Activated CD4-positive, alpha-beta T cell treated with anti-CD3 and anti-CD28 coated beads, Interleukin-2, Interleukin-6, amounts not matched to agents 100 ng/mL and 50 ng/mL, durations not matched to agents 16 hours and 8 hours (primary cell): ENCODE measurements at regions not wholly inside any gene's neighbourhood (a gene's known extent, or its start where the extent isn't known, plus 50 kb on each side); places are given as distances from the start of the nearest gene placed in this dataset.
"Not testable (repeated sequence)": the region's sequence is repeated elsewhere in the genome, so short reads cannot be mapped to it uniquely, and the experiment has no call there.

ENCODE experiments used
- DNase-seq: peaks from one replicate; pipeline ENCODE4 v3.0.0-alpha.2; 2020

DNA sequence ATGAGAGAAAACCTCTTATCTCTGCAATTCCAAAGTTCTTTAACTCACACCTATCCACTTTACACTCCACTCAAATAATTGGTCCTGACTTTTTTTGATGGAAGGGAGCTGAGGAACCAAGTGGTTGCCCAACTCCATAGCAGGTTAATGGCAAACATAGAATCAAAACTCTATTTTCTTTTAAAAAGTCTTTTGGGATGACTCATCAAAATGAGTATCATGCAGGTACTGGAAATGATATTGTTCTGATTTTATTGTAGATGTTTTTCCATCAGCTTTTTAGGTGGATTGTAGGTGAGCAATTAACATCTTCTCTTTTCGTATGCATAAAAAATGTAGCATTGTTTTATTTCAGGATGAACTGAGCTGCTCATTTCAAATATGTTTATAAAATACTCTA is 239.5 kb downstream of the SATB1 start:
- DNase-seq = no peak

DNA sequence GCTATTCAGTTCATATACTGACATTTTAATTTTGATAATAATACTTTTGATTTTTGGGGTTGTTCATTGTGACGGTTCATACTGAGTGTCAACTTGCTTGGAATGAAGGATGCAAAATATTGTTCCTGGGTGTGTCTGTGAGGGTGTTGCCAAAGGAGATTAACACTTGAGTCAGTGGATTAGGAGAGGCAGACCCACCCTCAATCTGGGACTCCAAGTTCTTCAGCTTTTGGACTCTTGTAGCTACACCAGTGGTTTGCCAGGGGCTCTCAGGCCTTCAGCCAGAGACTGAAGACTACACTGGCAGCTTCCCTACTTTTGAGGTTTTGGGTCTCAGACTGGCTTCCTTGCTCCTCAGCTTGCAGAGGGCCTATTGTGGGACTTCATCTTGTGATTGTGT is 242.2 kb downstream of the SATB1 start:
- DNase-seq = not testable (repeated sequence)

DNA sequence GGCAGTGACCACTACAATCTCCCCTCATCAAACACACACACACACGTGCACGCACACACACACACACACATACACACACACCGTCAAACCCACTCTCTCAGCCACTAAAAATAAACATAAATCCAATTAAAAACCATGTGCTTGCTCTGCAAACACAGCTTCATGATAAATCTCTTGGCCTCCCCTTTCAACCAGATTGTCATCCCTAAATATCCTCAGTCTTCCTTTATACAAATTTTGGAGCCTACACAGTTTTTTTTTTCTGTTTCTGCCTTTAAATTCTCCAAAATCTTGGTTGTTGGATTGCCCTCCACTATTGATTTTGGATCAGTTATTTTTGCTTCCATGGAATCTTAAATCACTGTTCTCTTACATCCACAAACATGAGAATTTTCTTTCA is 245.6 kb downstream of the SATB1 start:
- DNase-seq = no peak

DNA sequence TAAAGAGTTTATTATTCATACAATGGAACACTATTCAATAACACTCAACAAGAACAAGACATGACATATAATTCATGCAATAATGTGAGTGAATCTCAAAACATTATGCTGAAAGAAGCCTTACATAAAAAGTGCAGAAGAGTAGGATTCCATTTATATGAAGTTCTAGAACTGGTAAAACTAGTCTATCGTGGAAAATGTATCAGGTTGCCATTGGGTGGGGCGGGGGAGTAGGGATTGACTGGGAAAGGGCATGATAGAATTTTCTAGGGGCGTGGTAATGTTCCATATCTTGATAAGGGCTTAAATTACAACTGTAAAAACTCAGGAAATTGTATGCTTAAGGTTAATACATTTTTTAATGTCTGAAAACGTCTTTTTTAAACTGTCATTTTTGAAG is 247.9 kb downstream of the SATB1 start:
- no peak for DNase-seq

DNA sequence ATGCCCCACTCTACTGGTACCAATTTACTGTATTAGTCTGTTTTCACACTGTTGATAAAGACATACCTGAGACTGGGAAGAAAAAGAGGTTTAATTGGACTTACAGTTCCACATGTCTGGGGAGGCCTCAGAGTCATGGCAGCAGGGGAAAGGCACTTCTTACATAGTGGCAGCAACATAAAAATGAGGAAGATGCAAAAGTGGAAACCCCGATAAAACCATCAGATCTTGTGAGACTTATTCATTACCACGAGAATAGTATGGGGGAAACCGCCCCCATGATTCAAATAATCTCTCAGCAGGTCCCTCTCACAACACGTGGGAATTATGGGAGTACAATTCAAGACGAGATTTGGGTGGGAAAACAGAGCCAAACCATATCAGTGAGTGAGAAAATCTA is 251.2 kb downstream of the SATB1 start:
- DNase-seq = not testable (repeated sequence)

DNA sequence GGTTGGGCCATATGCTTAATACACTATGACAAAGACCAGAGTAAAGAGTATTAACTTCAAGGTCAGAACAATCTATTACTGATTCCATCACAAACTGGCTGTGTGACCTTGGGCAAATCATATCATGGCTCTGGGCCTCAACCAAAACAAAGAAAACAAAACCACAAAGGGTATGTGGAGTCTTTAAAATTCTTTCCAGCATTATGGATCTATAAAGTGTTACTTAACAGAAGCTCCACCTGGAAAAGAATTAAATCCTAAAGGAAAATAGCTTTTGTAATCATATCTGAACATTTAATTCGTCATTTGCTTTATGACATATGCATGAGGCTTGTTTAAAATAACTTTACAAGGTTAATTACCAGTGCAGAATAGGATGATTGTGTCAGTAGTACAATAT is 265.5 kb downstream of the SATB1 start:
- DNase-seq = no peak

DNA sequence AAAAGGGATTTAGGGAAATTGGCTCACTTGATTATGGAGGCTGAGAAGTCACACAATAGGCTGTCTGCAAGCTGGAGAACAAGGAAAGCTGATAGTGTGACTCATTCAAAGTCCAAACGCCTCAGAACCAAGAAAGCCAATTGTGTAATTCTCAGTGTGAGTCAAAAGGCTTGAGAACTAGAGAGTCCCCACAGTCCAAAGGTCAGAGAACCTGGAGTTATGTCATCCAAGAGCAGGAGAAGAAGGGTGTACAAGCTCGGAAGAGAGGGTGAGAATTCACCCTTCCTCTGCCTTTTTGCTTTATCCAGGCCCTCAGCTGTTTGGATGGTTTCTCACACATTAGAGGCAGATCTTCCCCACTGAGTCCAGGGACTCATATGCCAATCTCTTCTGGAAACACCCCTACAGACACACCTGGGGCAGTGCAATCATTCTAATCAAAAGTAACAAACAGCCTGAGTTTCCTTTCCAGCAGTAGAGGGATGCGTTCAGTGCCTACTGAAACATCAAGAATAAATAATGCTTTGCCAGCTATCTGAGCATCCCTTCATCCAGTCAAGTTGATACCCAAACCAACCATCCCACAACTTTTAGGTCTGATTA is 271.5 kb downstream of the SATB1 start:
- DNase-seq = no peak

DNA sequence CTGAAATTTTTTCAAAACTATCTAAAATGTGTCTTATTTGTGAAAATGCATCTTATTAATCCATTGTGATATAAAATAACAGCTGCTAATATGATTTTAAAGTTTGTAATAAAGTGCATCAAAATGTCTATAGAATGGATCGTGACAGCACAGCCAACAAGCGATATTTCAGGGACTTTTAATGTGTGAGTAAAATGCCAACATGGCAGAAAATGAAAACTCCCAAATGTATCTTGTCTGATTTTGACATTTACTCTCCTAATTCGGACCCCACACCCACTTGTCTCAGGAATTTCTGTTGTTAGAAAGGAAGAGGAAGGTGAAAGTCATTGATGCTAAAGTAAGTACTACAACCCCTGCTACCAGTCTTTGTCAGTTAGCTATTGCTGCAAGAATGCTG is 273.9 kb downstream of the SATB1 start:
- no peak for DNase-seq

DNA sequence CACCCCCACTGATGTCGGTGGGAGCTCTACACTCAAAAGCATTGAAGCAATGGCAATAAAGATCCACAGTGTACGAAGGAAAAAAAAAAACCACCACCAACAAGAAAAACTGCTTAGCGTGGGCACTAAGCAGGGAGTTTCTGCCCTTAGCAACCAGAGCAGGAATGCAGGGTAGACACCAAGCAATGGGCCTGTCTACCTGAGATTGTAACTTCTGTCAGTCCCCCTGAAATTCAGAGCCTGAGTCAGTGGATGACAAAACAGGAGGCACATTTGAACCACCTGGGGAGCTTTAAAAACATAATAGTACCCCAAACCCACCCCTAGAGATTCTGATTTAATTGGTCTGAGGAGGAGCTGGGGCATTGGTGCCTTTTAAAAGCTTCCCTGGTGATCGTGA is 275.2 kb downstream of the SATB1 start:
- no peak for DNase-seq

DNA sequence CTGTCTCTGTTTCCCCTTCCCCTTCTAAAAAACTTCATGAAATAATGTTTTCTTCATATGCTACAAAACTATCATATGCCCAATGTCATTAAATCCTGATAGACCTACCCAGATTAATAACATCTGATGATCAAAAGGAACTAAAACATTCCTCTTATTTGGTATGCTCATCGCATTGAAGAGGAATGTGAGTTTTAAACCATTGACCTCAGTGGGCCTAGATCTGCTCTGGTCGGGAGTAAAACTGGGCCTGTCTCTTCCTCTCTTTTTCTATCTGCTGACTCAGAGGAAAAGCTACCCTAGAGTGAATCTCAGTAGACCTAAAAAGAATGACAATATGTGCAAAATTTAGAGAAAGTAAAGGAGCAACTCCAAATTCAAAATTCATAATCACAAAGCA is 275.8 kb downstream of the SATB1 start:
- no peak for DNase-seq

DNA sequence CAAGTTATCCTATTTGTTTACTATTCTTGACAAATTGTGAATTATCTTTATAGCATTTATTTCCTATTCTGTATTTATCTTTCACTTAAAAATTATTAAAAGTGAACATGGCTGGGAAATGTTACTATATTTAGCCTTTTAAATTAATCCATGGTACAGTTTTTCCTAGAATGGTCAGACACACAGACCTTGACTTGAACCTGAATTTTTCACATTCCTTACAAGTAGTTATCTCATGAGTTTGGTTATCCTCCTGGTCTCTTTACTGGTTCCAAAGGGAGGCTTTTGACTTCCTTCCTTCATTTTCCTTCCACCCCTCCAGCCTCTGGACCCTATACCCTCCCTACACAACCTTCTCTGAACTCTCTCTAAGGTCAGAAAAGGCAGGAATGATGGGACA is 280.6 kb downstream of the SATB1 start:
- no peak for DNase-seq

DNA sequence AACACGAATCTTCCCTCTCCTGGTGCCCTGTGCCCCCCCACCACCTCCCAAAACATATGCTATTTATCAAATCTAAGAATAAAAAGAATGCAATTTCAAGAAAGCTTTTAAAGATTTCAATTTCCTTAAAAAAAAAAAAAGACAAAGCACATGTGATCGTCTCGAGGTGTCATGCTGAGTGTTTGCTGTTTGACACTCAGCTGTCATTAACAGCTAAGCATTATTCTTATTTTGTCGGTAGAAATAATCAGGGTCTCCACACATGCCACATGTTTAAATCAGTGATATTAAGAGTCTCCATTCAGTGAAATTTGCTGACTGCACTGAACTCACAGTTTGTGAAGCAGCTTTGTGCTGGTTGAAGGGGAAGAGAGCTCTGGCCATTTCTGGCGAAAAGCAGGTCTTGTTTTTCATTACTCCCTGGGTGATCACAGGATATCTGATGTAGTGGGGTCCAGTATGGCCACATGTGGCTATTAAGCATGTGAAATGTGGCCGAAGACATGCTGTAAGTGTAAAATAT is 281.8 kb downstream of the SATB1 start:
- DNase-seq = no peak

DNA sequence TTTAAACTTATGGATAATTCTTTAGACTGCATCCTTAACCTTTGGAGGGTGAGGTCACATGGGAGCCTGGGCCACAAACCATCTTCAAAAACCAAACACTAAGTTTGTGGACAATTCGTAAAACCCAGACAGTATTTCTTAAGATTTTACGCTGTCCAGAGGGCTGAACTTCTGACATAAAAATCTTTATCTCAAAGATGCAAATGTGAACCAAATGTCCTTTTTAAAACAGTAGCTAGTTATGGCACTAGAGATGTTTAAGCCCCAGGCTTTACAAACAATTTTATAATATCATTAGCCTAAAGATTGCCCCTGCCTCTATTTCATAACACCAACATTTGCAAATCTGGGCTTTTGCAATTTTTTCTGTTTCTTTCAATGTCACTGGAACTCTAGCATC is 287.2 kb downstream of the SATB1 start:
- no peak for DNase-seq

DNA sequence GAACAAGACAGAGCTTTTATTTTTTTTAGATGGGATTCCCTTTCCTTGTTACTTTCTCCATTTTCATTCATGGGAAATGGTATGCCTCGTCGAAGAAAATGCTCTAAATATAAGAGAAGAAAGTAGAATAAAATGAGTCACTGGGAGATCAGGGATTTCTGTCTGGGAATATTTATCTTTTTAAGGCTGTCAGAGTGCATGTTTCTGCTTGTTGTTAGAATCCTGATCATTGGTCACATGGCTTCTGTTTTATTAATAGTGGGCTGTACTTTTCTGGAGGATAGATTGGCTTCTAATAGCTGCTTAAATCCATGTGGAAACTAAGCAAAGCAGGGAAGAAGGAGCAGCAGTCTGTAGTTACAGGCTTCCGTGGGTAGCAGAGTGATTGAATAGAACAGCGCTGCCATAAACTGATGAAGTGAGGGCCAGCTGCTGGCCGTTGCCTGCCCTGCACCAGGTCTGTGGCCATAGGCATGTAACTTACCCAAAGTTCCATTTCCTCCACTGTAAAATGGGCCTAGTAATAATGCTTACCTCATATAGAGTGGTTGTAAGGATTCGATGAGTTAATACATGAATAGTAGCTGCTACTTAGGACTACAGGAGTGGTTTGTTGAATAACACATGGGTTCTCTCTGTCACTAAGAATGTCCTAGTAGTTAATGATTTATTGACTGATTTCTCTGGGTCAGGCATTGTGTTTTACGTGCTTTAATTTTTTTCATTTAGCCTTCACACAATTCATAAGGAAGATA is 289.9 kb downstream of the SATB1 start:
- no peak for DNase-seq

DNA sequence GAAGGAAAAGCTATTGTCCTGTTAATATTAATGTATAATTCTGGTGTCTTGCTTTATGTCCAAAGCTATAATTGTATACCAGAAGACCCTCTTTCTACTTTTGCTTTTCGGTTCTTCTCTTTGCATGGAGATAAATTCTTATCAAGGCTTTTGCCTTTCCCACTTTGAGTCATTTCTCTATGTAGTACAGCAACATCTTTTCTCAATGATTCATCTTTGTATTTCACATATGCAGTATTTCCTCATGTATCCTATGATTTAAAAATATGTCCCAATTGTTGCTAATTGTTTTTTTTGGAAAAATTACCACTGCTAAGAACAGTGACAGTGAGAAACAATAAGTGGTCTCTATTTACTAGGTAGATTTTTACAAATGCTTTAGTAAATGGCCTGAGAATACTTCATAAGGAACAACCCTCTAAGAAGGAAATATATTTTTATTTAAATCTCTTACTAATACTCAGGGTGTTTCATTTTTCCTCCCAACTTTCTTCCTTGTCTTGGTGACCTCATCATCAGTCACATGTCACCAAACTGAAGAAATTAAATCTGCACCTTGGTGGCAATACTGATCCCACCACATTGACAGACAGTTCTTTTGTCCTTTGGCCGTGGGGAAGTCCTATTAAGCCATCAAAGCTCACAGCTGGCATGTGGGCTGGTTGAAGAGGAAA is 290.6 kb downstream of the SATB1 start:
- DNase-seq = no peak

DNA sequence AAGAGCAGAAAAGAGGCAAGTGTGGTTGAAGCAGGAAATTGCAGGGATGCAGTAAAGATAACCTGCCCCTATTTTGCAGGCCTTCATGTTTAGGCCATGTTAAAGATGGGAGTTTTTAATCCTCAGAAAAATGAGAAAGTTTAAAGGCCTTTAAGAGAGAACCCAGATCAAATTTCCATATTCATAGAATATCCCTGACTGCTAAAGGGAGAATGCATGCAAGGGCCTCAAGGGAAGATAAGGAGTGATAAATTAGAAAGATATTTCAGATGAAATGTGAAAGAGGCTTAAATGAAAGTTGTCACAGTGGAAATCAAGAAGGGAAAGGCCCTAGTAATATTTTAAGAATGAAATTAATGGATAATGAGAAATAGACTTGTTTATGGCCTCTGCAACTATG is 292.1 kb downstream of the SATB1 start:
- no peak for DNase-seq

DNA sequence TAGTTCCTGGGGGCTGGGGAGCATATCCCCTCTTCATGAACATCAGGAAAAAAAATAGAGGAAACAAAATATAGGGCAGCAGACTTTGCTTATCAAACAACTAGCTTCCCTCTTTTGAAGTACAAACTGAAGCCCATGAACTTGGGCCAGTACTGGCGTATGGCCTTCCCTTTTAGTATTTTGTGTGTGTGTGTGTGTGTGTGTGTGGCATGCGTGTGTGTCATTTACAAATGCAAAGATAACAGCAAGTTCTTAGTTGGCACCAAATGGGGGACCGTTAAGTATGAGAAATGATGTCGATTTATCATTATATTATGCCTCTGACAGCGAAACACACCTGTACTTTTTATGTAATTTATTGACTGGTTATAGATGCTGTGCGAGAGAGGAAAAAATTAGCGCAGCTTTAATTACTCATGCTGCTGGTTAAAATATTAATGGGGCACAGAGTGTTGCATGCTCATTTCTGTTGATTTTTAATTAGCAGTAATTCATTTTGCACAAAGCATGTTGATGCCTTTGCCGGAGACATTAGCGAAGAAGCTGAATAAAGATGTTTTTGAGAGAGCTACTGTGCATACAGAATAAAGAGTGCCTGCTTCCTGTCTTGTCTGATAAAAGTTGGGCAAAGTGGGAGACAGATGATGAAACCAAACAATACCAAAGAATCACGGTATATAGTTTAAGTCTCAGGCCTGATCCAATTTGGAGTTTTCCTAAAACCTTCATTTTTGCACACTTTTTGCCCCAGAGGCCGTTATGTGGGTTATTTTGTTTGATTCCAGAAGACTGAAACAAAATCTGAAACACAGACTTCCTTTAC is 297.1 kb downstream of the SATB1 start:
- no peak for DNase-seq

DNA sequence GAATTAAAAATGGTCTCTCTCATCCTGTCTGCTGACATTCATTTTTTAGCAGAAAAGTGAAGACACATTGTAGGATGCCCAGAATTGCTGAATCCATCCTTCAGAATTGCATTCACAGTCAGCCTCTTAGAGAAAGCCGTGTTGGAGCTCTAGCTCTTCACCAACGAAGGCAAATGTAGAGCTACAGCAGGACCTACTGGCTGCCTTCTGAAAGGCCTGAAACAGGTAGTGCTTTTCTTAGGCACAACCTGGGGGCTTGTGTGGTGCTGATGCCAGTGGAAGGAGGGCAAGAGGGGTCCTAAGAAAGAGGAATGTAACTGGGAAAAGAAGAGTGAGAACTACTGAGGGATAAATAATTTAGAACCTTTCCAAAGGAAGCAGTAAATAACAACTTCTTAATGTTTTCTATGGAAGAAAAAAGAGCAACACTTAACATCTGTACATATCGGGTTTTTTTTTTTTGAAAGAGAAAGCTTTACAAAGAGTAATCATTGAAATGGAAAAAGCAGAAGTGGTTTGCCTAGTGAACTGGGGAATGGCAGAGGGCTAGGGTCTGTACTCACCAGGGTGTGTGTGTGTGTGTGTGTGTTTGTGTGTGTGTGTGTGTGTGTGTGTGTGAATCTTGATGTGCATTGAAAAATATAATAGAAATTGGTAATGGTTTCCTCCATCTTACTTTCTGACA is 297.8 kb downstream of the SATB1 start:
- no peak for DNase-seq

DNA sequence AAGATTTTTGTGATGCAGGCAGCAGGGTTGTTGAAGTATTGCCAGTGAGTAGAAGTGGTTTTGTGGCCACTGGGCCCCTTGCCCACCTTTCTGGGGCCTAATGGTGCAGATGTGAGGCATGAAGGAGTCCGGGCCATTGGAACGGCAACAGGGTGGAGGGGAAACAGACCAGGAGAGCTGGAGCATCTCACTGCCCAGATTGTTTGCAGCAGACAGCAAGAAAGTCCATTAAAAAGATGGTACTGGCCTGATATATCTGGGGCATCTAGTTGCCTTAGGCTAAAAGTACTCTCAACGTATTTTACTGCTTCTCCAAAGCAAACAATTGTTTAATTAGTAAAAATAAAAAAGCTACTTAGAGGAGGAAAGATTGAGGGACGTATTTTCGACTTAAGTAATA is 298.4 kb downstream of the SATB1 start:
- DNase-seq = no peak

DNA sequence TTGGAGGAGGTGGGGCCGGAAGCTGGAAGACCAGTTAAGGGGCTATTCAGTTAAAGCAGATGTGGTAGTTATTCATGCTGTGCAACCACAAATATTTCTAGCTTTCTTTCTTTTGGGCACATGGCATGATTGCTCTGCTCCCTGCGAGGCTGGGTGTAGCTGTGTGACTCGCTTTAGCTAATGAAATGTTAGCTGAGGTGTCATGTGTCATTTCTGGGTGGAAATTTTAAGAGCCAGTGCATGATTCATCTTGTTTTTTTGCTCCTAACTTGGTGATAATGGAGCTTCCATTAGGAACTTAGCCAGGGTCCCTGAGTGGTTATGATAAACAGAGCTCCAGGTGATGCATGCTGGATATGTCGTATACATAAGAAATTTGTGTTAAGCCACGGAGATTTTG is 300.6 kb downstream of the SATB1 start:
- no peak for DNase-seq

DNA sequence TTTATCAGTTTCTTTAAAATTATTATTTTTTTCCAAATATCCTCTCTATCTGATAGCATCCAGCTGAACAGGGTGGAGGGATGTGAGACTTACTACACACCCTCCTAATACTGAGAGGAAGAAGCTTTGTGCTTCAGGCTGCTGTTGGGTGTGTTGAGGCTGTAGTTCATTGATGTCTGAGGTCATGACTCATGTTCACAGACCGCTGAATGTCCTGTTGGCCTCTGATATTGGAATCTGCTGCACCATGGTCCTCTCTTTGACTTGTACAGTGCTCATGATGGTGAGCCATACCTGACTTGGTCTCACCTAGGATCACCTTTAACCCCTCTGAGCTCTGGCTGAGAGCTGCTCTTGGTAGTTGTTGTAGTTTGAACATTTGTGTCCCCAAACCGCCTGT is 302.9 kb downstream of the SATB1 start:
- no peak for DNase-seq

DNA sequence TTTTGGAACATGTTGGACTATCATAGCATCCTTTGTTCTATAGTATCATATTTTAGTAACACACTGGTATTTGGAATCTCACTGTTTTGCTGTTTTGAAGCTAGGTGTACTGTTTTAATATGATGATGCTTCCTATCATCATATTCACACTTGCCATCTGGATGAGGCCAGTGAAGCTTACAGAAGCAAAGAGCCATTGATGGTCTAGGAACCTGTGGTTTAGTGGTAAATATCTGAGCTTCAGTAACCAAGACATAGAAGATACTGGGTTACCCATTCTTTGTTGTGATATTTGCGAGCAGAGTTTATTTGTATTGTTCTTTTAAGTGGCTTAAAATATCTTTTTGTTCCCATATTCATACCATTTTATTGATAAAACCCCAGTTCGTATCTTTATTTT is 304.1 kb downstream of the SATB1 start:
- no peak for DNase-seq

DNA sequence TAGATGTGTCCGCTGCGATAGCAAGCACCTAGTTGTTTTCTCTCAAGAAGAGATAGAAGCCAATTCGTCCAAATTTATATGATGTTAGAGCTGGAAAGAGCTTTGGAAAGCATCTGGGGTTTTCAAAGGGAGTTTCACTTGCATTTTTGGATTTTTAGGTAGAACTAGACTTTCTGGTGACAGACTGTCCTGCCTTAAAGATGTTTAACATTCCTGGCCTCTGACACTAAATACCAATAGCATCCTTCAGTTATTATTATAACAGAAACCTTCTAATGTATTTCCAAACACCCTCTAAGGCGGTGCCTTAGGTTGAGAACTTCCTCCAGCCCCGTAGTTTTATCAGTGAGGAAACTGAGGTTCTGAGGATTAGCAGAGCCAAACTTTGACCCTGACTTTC is 305.3 kb downstream of the SATB1 start:
- no peak for DNase-seq
